BE2C (cell line): ENCODE measurements at regions not wholly inside any gene's neighbourhood (a gene's known extent, or its start where the extent isn't known, plus 50 kb on each side); places are given as distances from the start of the nearest gene placed in this dataset.

Experiments
- DNase-seq: peaks from one replicate; pipeline ENCODE4 v3.0.0-alpha.2; 2020
- H3K27me3 ChIP-seq: fragments of 250-450 bp; sonication (Bioruptor Pico); 2 replicates; pipeline ENCODE4 v1.5.1; 2020; ENCODE audit warnings: mild to moderate bottlenecking
- H3K36me3 ChIP-seq: fragments of 250-450 bp; sonication (Bioruptor Pico); 2 replicates; pipeline ENCODE4 v1.5.1; 2020; ENCODE audit warnings: mild to moderate bottlenecking
- H3K4me1 ChIP-seq: fragments of 250-450 bp; sonication (Bioruptor Pico); 2 replicates; pipeline ENCODE4 v1.5.1; 2020
- H3K4me3 ChIP-seq: 2 replicates; pipeline ENCODE4 v1.5.1; 2011; ENCODE audit warnings: low read depth, low read length
- H3K9me3 ChIP-seq: fragments of 250-450 bp; sonication (Bioruptor Pico); 2 replicates; pipeline ENCODE4 v1.5.1; 2020
- TF ChIP-seq, protein P1 (sequence below): IDR thresholded peaks from 2 replicates; pipeline ENCODE4 v1.5.1; 2012; ENCODE audit warnings: mild to moderate bottlenecking, low read depth, low read length

DNA sequence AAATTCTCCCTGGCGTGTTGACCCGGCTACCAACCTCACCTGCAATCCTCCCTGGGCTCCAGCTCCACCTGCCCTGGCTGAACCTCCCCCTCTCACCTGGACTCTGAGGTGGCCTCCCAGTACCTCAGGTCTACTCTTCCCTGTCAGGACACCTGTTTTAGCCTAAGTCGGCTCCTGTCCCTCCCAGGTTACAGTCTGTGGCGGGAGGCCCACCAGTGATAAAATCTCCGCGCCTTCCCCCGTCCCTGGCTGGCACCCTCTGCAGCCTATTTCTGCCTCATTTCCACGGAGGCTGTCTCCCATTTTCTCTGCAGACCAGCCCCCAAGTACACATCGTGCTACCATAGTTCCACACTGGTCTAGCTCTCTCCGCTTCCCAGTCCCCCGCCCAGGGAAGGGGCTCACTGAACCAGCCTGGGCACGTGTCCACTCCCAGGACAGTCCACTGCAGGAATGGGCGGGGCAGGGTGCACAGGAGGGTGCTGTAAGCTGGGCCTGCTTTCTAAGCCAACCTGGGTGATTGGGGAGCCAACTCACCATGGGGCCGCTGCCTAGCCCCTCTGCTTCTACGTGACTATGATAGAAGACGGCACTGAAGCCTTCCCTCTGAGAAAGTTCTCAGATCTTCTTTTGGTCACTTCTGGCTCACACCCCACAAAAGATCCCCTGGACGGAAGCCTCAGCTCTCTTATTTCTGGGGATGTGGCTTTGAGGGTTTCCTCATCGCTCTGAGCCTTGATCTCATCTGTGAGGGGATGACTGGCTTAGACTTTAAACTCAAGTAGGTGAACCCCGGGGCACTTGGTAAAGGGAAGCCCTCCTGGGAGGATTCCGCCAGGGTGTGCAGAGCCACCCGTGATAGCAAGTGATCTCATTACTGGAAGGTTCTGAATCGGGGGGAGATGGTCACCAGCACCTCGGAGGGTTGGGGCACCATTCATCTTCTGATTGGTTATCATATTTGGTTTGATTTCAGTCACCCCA, 96.6 kb downstream of the NSMCE3 start:
- no peaks in the 10 kb centered on the region for H3K4me1 ChIP-seq
- peaks cover 4% of the 10 kb centered on the region for H3K27me3 ChIP-seq
- no peak overlapping the region for H3K4me3 ChIP-seq
- H3K36me3 ChIP-seq, result no peaks in the 10 kb centered on the region
- TF ChIP-seq, protein P1, sequence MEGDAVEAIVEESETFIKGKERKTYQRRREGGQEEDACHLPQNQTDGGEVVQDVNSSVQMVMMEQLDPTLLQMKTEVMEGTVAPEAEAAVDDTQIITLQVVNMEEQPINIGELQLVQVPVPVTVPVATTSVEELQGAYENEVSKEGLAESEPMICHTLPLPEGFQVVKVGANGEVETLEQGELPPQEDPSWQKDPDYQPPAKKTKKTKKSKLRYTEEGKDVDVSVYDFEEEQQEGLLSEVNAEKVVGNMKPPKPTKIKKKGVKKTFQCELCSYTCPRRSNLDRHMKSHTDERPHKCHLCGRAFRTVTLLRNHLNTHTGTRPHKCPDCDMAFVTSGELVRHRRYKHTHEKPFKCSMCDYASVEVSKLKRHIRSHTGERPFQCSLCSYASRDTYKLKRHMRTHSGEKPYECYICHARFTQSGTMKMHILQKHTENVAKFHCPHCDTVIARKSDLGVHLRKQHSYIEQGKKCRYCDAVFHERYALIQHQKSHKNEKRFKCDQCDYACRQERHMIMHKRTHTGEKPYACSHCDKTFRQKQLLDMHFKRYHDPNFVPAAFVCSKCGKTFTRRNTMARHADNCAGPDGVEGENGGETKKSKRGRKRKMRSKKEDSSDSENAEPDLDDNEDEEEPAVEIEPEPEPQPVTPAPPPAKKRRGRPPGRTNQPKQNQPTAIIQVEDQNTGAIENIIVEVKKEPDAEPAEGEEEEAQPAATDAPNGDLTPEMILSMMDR, result no peak
- DNase-seq, result no peak
- H3K9me3 ChIP-seq, result no peaks in the 10 kb centered on the region

DNA sequence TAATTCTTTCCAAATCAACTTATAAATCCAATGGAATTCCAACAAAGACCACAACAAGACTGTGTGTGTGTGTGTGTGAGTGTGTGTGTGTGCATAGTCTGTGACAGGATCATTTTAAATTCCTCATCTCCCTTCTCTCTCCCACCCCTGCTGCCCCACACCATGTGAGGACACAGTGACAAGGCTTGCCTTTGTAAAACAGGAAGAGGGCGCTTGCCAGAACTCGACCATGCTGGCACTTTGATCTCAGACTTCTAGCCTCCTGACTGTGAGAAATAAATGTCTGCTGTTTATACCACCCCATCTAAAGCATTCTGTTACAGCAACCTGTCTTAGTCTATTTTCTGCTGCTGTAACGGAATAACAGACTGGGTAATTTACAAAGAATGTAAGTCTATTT, 99.1 kb downstream of the NSMCE3 start:
- H3K4me3 ChIP-seq, result no peak overlapping the region

More for the DNA sequence above, 99.1 kb downstream of the NSMCE3 start:
- Histone ChIP-seq H3K9me3 (no peaks in the 10 kb centered on the region), H3K27me3 (peaks cover 9% of the 10 kb centered on the region), H3K4me1 (no peaks in the 10 kb centered on the region), H3K36me3 (no peaks in the 10 kb centered on the region)
- no peak for DNase-seq
- TF ChIP-seq, protein P1, result no peak
